GM19372 (cell line): ENCODE measurements at regions not wholly inside any gene's neighbourhood (a gene's known extent, or its start where the extent isn't known, plus 50 kb on each side); places are given as distances from the start of the nearest gene placed in this dataset.

Experiments used
- ATAC-seq: cut with Tn5 transposase; IDR thresholded peaks from one replicate; pipeline ENCODE4 v1.9.1; 2021; ENCODE audit warnings: mild to moderate bottlenecking, low read depth, moderate library complexity; ENCODE audit not compliant: unreplicated experiment

GRCh38 chr12:123078120-123078465, 72.8 kb downstream of the PITPNM2 start:
- ATAC-seq, result no peak

- ATAC-seq, result no peak
Observed at GRCh38 chr12:123077298-123078119, 73.4 kb downstream of the PITPNM2 start.

- ATAC-seq, result no peak
Observed at GRCh38 chr12:123076604-123077297, 74.1 kb downstream of the PITPNM2 start.

- ATAC-seq, result peak; percentile 74
Observed at GRCh38 chr12:123075646-123076171, 75.2 kb downstream of the PITPNM2 start.

GRCh38 chr12:123075087-123075645, 75.7 kb downstream of the PITPNM2 start:
- ATAC-seq, result no peak

- no peak for ATAC-seq
Observed at GRCh38 chr12:123073962-123074801, 76.7 kb downstream of the PITPNM2 start.

- ATAC-seq, result no peak
Observed at GRCh38 chr12:123073292-123073691, 77.6 kb downstream of the PITPNM2 start.

GRCh38 chr12:123071857-123072256, 79.0 kb downstream of the PITPNM2 start:
- no peak for ATAC-seq

- no peak for ATAC-seq
Observed at GRCh38 chr12:123071099-123071800, 79.6 kb downstream of the PITPNM2 start.

- no peak for ATAC-seq
Observed at GRCh38 chr12:123070267-123071081, 80.4 kb downstream of the PITPNM2 start.

GRCh38 chr12:123069436-123070266, 81.2 kb downstream of the PITPNM2 start:
- no peak for ATAC-seq

GRCh38 chr12:123067654-123068053, 83.2 kb downstream of the PITPNM2 start:
- ATAC-seq, result no peak

GRCh38 chr12:123066384-123066710, 84.5 kb downstream of the PITPNM2 start:
- no peak for ATAC-seq

- no peak for ATAC-seq
Observed at GRCh38 chr12:123065676-123066383, 85.1 kb downstream of the PITPNM2 start.

GRCh38 chr12:123064885-123065619, 84.6 kb downstream of the ARL6IP4 start:
- no peak for ATAC-seq

GRCh38 chr12:123064366-123064765, 83.9 kb downstream of the ARL6IP4 start:
- ATAC-seq, result no peak

- no peak for ATAC-seq
Observed at GRCh38 chr12:123063535-123063934, 83.1 kb downstream of the ARL6IP4 start.
